Pons (tissue), 1 donor: ENCODE measurements at regions not wholly inside any gene's neighbourhood (a gene's known extent, or its start where the extent isn't known, plus 50 kb on each side); places are given as distances from the start of the nearest gene placed in this dataset.

ENCODE experiments used
- DNase-seq: peaks from one replicate; pipeline ENCODE4 v3.0.0-alpha.2; 2016; ENCODE audit warnings: low spot score

- DNase-seq, result no peak
Observed at GRCh38 chr13:105135852-105136615, 1399.4 kb downstream of the EFNB2 start.

DNA sequence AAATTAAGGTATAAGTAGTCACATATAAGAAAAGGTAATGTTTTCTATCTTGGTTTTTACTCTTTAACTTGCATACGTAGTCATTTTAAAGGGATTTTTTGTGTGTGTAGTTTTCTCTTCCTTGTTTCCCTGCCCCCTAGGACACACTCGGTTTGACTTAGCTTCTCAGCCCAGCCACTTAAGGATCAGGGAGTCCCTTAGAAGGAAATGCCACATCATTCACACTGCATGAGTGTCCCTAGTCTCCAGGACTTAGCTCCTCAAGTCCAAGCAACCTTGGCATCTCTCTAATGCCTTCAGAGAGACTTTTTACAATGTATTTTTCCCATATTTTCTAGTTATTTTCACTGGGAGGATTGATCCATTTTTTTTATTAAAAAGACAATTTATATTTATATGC, 1407.7 kb downstream of the EFNB2 start:
- no peak for DNase-seq

- no peak for DNase-seq
Observed at GRCh38 chr13:105121221-105121620, 1414.2 kb downstream of the EFNB2 start.

GRCh38 chr13:105118426-105118985, 1417.0 kb downstream of the EFNB2 start:
- no peak for DNase-seq

DNA sequence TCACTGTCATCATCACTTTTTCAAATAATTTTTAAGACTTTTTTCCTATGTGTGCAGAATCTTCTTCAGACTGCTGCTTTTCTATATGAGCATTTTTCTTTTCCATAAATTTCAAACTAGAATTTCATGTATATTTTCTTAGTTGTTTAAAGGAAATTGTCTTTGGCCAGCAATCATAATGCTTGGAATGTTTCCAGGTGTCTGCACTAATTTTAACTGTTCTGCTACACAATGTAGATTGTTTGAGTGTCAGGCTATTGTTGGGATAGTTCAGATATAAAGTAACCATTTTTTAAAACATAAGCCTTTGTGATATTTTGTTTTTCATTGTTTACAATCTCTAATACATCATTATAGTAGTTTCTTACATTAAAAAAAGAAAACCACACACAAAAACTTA, 1418.5 kb downstream of the EFNB2 start:
- no peak for DNase-seq

- no peak for DNase-seq
Observed at GRCh38 chr13:105112561-105112960, 1422.9 kb downstream of the EFNB2 start.

- no peak for DNase-seq
Observed at GRCh38 chr13:105107781-105108180, 1427.7 kb downstream of the EFNB2 start.

DNA sequence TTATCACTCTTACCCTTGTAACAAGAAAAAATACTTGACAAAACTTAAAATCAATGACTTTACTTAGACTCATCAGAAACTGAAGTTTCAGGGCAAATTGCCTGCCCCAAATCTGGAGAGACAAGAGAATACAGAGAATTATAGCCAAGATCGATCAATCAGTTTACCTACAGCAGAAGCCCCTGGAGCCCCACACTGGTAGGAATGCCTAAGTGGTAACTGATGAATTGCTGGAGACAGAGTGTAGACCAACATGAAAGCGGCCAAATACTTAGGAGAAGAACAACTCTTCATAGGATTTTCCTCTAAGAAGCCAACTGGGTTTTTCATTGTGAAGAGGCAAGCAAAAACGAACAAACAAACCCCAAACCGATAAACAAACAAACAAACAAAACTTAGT, 1430.0 kb downstream of the EFNB2 start:
- DNase-seq, result no peak

DNA sequence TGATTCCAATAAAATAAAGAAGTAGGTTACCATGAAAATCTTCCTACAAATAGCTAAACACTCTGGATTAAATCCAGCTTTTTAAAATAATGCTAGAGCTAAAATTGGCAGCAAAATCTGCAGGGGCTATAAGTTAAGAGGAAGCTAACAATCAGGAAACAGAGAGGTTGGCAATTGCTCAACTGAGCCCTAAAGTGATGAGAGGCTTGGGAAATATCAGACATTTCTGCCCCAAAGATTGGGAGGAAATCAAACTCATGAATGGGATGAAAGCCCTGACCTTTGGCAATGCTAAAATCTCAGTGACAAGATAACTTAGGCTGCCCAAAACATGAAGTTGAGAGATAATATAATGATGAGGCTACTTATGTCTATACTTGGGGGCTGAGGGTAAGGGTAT, 1437.9 kb downstream of the EFNB2 start:
- DNase-seq, result no peak

DNA sequence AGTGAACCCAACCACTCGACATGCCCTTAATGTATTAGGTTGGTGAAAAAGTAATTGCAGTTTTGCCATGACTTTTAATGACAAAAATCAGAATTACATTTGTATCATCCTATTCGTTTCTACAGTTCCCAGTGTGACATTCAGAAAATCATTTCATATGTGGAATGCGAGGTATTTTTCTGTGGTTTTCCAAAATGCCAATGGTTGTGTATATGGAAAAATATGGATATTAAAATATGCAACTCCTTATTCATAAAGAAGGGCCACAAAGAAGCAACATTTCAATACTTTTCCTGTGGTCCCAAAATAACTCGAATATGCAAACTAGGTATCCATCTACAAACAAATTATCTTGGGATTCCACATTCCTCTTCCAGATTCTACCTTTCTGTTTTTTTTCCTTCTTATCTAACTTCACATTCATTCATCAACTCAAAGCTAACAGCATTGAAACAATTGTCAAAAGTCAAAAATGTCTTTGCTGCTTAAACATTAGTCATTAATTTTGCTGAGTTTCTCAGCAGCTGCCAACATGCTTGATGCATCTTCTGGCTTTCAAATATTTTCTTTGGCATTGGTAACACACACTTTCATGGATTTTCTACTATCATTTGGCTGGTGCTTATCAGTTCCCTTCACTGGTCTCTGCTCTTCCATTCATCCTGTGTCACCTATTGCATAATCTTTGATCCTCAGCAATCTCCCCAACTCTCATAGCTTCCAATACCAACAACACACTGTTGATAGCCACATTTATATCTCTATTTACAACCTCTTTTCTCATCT, 1445.4 kb downstream of the EFNB2 start:
- DNase-seq, result no peak

DNA sequence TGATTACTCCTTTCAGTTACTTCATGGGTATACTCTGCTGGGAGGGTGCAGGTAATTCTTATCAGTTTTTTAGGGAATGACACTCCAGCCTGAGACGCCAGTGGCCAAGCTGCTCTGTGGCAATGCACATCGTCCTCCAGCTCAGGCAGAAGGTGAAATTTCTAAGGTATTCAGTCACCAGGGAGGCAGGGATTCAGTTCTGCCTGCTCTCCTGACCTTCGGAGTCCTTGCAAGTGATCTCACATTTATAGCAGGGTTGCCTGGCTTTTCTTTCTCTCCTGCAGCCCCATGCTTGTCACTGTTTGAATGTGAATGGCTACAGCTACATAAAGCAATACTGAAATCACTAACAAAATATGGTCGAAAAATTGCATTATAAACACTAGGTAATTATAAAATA, 1447.5 kb downstream of the EFNB2 start:
- DNase-seq, result no peak

DNA sequence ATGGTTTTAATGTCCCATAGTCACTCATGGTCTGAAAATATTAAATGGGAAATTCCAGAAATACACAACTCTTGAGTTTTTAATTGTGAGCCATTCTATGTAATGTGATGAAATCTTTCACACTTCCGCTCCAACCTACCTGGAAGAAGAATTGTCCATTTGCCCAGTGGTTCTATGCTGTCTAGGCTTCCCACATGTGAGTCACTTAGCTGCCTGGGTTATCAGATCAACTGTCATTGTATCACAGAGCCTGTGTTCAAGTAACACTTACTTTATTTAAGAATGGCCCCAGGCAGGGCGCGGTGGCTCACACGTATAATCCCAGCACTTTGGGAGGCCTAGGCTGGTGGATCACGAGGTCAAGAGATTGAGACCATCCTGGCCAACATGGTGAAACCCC, 1450.5 kb downstream of the EFNB2 start:
- DNase-seq, result no peak

DNA sequence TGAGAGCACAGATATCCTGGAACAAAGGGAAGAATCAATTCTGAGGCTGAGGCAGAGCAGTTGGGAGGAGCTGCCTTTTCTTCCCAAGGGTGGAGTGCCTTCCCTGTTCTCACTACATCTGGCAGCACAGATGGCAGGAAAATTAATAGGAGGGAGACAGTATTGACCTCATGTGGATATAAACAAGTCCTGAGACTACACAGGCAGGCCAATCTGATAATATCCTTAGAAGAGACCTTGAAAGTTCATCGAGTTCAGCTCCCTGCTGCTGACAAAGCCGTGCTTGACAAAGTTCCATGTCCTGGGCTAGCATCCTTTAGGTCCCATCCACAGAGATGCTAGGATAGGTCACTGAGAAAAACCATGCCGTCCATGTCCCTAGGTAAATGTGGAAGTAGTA, 1451.5 kb downstream of the EFNB2 start:
- DNase-seq, result no peak

DNA sequence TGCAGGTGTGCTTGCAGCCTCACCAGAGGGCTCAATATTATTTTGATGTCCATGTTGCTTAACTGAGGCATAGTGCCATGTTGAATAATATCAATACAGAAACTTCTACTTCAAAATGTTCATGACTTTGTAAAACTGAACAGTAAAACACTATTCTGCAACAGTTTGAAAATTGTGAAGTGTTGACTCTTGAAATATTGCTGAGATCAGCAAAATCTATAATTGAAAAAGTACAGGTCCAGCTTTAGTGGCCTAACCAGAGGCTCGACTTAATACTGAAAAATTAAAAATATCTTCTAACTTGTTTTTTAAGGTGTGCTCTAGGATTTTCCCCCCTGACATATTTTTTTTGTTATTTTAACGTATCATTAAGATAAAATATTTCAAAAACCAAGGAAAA, 1460.7 kb downstream of the EFNB2 start:
- no peak for DNase-seq

DNA sequence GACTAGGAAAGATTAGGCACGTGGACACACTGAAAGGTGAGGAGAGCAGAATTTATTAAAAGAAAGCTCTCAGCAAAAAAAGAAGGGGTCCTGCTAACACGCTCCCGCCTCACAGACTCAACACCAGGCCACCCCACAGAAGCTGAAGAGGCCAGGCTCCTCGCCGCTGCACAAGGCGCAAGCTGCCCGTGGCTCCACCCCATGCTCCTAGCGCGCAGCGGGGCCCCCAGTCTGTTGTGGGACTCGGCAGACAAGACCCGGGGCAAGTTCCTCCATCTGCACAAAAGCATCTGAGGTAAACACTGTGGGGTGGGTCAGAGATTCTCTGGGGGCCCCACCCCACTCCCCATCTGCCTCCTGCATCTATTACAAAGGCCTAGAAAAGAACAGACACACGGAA, 1462.4 kb downstream of the EFNB2 start:
- no peak for DNase-seq

DNA sequence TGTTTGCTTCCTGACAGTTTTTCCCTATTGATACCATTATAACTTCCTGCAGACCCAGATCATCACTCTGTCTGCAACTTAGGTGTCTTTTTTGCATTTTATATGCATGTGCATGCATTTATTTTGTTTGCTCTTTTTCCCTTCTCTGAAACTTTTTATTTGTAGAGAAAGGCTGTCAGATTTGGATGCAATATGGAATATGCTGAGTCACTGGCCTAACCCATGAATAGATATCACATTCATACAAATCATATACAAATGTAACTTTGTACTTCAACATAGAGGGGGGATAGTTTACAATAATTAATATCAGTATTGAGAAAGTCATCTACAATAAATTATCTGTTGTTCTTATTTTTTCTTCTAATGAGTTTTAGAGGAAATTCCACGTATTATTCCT, 1465.0 kb downstream of the EFNB2 start:
- no peak for DNase-seq

- DNase-seq, result no peak
Observed at GRCh38 chr13:105069106-105069505, 1466.4 kb downstream of the EFNB2 start.

DNA sequence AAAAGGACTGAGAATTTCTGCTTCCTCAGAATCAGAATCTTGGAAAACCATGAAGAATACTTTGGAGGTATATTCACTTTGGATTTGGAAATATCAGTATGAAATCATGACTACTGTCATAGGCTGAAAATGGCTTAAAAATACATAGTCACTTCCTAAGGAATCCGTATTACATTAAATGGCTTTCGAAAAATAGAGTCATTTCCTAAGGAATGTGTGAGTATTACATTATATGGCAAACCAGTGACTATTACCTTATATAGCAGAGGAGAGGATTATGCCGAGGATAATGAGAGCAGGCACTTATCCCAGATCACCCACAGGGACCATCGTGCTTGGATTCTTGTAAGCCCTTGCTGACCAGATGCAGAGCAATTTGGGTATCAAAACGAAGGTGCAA, 1471.8 kb downstream of the EFNB2 start:
- DNase-seq, result no peak

- no peak for DNase-seq
Observed at GRCh38 chr13:105059786-105060185, 1475.7 kb downstream of the EFNB2 start.

GRCh38 chr13:105058517-105058916, 1476.9 kb downstream of the EFNB2 start:
- no peak for DNase-seq

DNA sequence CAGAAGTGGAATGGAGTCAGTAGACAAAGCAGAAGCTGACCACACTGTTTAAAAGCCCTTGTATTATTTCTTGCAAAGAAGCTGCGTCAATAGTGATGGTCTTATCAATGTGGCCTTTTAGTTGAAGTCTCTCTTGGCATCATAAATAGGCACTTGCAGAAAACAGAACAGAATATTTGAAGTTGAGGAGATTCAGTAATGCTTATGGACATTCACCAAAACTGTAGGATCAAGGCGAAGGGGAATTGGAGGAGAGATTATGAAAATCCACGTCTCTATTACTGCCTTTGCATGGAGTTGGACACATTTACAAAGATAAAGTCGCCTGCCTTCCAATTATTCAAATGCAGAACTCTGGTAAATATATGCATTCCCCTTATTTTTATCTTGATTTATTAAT, 1482.8 kb downstream of the EFNB2 start:
- no peak for DNase-seq

- no peak for DNase-seq
Observed at GRCh38 chr13:105050686-105051085, 1484.8 kb downstream of the EFNB2 start.

DNA sequence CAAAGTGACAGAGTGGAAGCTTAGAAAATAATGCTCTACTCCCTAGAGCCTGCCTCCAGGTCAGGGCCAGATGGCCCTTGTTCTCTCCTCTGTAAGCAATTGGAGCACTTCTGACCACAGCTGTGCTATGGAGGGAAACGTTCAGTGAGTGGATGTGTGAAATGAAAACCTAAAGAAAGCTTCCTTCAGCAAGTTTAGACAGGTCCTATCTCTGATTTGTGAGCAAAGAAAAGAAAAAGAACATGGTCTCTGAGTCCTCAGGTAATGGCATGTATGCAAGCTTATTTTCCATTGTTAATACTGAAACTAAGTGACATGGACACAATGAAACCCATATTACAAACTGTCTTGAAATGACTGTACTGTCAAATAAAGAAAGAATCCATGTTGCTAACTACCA, 1486.8 kb downstream of the EFNB2 start:
- no peak for DNase-seq
